ENCODE measurements at regions not wholly inside any gene's neighbourhood (a gene's known extent, or its start where the extent isn't known, plus 50 kb on each side); places are given as distances from the start of the nearest gene placed in this dataset.

GRCh38 chr1:112232848-112233247, 163.2 kb upstream of the CTTNBP2NL start:
- DNase-seq (ENCODE audit: extremely low read depth in 1 of 4, low spot score in 3 of 4) (no peak), ATAC-seq (no peak), FAIRE-seq (no peak)
- POLR2A ChIA-PET: interaction anchor here (2.2 kb wide), 1 partner anchor 14 kb away, joined by 12 read pairs; no protein-coding TSS in a partner anchor
- intact Hi-C loops (cut with micrococcal nuclease): no loop called here
- Histone ChIP-seq H3K79me2 (ENCODE audit: control insufficient read depth, insufficient read depth, low read length) (no peaks in the 10 kb centered on the region), H3K4me2 (ENCODE audit: insufficient read depth, low read length) (no peak overlapping the region), H3K9ac (ENCODE audit: insufficient read depth in 1 of 2, low read depth in 2 of 2, low read length in 2 of 2) (no peak overlapping the region), H3K27me3 (ENCODE audit: control insufficient read depth in 2 of 2, insufficient read depth in 2 of 2, low read length in 2 of 2) (peaks cover 5 to 16% of the 10 kb centered on the region in 2 experiments; a peak in 3 of 5 replicates), H3K36me3 (ENCODE audit: control insufficient read depth, insufficient read depth, low read length) (no peaks in the 10 kb centered on the region), H3K9me3 (replicated peaks; ENCODE audit: control insufficient read depth, insufficient read depth, low read depth, low read length) (no peaks in the 10 kb centered on the region), H3K27ac (ENCODE audit: extremely low read depth, low read depth, low read length) (no peak overlapping the region), H3K4me1 (replicated peaks in 1 of 2; ENCODE audit: control insufficient read depth in 2 of 2, insufficient read depth in 2 of 2, low read length in 2 of 2) (no peaks in the 10 kb centered on the region), H4K20me1 (replicated peaks; ENCODE audit: control insufficient read depth, insufficient read depth, low read length) (no peaks in the 10 kb centered on the region), H3K9me1 (ENCODE audit: control insufficient read depth, insufficient read depth, low read length) (no peaks in the 10 kb centered on the region), H3K4me3 (no peak overlapping the region), H2AFZ (ENCODE audit: low read depth, low read length) (no peak overlapping the region)
- in situ Hi-C loops (cut with MboI): no loop called here
- no TSS peak for BruUV-seq (replicated peaks)
- 0% methylated on average over 3 of the region's 3 CpGs for WGBS (ENCODE audit: insufficient coverage, low coverage, missing lambda C conversion rate)
- CTCF ChIA-PET (ENCODE audit: low intra/inter-chr PET ratio): no interaction called here
- TF ChIP-seq RERE (CRISPR knock-in tag; IDR thresholded peaks at IDR 0.05; ENCODE audit: borderline replicate concordance) (no peak), E4F1 (CRISPR knock-in tag; IDR thresholded peaks at IDR 0.05; ENCODE audit: borderline replicate concordance) (no peak), RFX7 (CRISPR knock-in tag; IDR thresholded peaks at IDR 0.05) (no peak), PTBP1 (IDR thresholded peaks at IDR 0.05; ENCODE audit: low read depth, low read length) (no peak), RNF219 (CRISPR knock-in tag; IDR thresholded peaks at IDR 0.05) (no peak), ARID1B (IDR thresholded peaks at IDR 0.05) (no peak), ZSCAN32 (CRISPR knock-in tag; IDR thresholded peaks at IDR 0.05) (no peak), TFAM (CRISPR knock-in tag; conservative IDR thresholded peaks at IDR 0.05) (no peak), NFATC3 (IDR thresholded peaks at IDR 0.05) (no peak), POLR3A (IDR thresholded peaks at IDR 0.05; ENCODE audit: borderline replicate concordance, extremely low read depth, insufficient read depth, insufficient read length) (no peak), ZKSCAN8 (CRISPR knock-in tag; IDR thresholded peaks at IDR 0.05) (no peak), NCOA6 (IDR thresholded peaks at IDR 0.05) (no peak)

Measured in K562 (cell line).